GM19043 (cell line): ENCODE measurements at regions not wholly inside any gene's neighbourhood (a gene's known extent, or its start where the extent isn't known, plus 50 kb on each side); places are given as distances from the start of the nearest gene placed in this dataset.
"Not testable (repeated sequence)": the region's sequence is repeated elsewhere in the genome, so short reads cannot be mapped to it uniquely, and the experiment has no call there.

Experiments
- ATAC-seq: cut with Tn5 transposase; IDR thresholded peaks from one replicate; pipeline ENCODE4 v1.9.1; 2021; ENCODE audit warnings: low read depth; ENCODE audit not compliant: unreplicated experiment

GRCh38 chr9:26513730-26514129 lies 378.9 kb downstream of the CAAP1 start:
- ATAC-seq, result no peak

DNA sequence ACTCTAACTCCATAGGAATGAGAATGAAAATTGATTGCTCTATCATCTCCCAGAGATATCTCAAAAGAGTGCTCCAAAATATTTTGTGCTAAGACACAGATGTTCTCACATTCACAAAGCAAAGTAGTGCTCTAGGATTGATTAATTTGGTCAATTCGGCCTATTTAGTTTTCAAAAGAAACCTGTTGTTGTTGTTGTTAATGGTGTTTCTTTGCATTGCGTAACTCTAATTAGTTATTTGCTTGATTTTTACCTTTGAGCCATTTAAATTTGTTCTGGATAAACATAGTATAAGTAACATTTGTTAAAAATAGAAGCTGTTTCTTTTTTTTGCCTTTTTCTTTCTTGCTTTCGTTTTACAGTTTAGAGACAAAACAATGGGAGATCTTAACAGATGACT lies 382.5 kb downstream of the CAAP1 start:
- no peak for ATAC-seq

DNA sequence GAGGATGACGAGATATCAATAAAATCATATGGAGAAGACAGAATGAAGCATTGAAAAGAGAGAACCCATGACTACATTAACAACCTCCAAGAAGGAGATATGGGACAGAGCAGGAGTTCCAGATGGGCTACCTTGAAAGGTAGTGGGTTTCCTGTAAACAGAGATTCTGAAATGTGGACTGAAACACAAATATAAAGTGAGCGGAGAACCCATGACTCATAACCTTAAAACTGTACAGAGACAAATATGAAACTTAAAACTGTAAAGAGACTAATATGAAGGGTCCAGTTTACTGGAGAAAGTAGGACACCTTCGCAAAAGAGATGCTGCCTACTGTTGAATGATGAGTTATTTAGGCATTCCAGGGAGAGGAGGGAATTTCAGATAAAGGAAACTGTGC lies 383.7 kb downstream of the CAAP1 start:
- no peak for ATAC-seq

DNA sequence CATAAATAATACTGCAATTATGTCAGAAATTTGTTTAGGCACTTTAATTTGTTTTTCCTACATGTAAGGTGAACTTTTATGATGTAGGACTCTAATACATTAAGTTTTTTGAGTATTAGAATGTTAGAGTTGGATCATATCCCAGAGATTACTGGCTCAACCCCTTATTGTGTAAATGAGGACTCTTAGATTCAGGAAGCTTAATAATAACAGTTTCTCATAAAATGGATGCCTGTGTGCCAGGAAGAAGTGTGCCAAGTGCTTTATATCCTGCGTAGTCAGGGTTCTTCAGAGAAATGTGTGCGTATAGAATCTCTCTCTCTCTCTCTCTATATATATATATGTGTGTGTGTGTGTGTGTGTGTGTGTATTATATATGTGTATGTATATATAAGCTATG lies 388.5 kb downstream of the CAAP1 start:
- no peak for ATAC-seq

DNA sequence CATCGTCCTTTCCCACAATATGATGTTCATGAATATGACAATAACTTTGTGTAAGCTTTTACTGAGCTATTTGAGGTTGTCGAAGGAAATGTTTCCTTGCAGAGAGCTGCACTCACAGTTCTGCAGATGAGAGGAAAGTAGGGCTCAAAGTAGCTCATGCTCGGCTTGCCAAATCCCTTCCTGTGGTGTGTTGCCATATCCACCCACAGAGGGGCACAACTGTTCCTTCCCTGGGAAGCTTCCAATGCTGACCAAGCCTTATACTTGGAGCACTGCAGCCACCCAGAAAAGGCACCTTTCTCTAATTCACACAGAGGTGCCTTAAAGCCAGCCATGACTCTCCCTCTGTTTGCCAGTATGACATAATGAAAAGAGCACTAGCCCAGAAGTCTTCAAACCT lies 390.3 kb downstream of the CAAP1 start:
- no peak for ATAC-seq

DNA sequence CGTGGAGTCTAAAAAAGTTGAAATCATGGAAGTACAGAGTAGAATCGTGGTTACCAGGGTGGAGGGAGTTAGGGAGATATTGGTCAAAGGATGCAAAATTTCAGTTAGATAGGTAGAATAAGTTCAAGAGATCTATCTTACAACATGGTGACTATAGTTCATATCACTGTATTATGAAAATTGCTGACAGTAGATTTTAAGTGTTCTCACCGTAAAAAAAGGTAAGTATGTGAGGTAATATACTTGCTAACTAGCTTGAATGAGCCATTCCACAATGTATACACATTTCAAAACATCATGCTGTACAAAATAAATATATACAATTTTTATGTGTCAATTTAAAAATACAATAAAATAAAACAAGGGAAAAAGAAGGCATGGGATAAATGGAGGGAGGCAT lies 392.1 kb downstream of the CAAP1 start:
- no peak for ATAC-seq

GRCh38 chr9:26492608-26493521 lies 399.7 kb downstream of the CAAP1 start:
- ATAC-seq, result not testable (repeated sequence)

GRCh38 chr9:26491922-26492607 lies 400.5 kb downstream of the CAAP1 start:
- not testable (repeated sequence) for ATAC-seq

DNA sequence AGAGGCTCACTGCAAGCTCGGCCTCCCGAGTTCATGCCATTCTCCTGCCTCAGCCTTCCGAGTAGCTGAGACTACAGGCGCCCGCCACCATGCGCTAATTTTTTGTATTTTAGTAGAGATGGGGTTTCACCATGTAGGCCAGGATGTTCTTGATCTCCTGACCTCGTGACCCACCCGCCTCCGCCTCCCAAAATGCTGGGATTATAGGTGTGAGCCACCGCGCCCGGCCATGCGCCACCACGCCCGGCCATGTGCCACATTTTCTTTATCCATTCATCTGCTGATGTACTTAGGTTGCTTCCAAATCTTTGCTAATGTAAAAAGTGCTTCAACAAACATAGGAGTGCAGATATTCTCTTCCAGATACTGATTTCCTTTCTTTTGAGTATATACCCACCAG lies 408.6 kb downstream of the CAAP1 start:
- no peak for ATAC-seq

- ATAC-seq, result no peak
These were observed 414.6 kb downstream of the CAAP1 start for GRCh38 chr9:26477963-26478362.

DNA sequence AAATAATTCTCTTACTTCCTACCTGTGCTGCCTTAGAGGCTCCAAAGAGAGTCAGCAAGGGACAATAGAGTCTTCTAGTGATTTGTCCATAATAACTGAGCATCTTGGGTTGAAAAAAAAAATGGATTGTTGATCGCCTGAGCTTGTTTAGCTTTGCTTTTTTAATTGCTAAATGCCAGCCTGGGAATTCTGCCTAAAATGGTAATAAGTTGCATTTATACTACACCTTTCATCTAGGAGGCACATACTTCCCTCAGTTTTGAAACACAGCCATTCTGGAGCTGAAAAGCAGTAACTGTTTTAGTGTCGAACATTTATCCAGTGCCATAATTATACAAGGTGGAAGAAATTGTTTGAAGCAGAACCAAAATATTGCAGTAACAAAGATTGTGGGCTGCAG lies 421.3 kb downstream of the CAAP1 start:
- ATAC-seq, result no peak

GRCh38 chr9:26470284-26470683 lies 422.3 kb downstream of the CAAP1 start:
- no peak for ATAC-seq

- ATAC-seq, result no peak
These were observed 428.8 kb downstream of the CAAP1 start for GRCh38 chr9:26463837-26464236.

DNA sequence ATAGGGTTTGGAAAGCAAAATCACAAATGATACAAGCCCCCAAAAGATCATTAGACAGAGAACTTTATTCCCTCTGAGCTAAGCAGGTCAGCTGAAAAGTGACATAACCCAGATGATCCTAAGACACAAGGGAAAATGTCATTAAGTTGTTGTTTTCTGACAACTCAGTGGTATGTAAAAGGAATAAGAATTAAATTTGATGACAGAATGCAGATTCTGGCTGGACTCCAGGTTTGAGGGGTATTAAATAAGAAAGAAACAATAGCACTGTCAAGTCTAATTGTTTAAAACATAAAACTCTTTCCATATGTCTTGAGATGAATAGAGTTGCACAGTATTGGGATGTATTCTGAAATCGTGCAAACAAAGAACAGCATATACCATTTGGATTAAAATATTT lies 429.9 kb downstream of the CAAP1 start:
- no peak for ATAC-seq

DNA sequence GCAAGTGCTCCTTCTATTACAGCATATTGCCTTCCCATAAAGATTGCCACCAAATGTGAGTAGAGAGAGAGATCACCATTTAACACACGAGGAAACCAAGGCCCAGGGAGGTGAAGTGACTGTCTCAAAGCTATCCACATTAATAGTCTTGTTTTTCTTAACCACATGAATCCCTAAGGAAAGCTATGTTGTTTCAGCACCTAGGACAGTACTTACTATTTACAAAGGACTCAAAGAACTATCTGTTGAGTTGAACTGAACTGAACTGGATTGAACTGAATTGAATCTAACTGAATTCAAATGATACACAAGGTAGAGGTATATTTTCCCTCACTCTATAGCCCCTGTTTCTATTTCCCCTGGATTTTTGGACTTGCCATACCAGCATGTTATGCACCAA lies 430.4 kb downstream of the CAAP1 start:
- ATAC-seq, result no peak

GRCh38 chr9:26460624-26461023 lies 432.0 kb downstream of the CAAP1 start:
- ATAC-seq, result no peak

DNA sequence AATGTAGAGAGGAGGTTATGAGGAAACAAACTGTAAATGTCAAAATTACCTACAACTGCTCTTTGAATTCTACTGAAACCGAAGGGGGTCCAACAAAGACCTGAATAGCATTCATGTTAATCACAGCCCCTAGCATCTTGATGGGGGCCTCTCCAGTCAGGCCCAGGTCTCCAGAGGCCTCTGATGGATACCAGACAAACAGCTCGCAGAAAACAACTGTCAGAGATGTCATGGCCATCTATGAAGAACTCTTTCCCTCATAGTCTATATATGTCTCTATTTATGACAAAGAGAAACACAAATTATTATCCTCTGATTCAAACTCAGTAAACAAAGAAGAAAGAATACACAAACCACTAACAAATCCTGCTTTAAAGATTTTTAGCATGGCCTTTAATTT lies 432.6 kb downstream of the CAAP1 start:
- ATAC-seq, result no peak

GRCh38 chr9:26458054-26458453 lies 434.5 kb downstream of the CAAP1 start:
- ATAC-seq, result no peak

DNA sequence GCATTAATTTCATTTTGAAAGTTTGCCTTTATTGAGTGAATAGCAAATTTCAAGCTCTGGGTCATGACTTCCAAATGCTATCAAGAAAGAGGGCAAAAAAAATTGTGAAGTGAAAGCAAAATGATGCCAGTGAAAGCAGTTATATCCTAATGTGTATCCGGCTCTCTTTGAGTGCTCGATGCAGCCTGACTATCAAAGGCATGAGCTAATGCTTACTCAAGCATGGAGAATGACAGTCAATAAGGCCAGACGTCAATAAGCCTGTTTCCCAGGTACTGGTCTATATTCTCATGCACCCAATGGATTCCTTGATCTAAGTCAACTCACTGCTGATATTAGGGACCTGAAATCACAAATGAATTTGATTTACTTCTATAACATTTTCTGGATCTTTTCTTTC lies 435.5 kb downstream of the CAAP1 start:
- no peak for ATAC-seq

DNA sequence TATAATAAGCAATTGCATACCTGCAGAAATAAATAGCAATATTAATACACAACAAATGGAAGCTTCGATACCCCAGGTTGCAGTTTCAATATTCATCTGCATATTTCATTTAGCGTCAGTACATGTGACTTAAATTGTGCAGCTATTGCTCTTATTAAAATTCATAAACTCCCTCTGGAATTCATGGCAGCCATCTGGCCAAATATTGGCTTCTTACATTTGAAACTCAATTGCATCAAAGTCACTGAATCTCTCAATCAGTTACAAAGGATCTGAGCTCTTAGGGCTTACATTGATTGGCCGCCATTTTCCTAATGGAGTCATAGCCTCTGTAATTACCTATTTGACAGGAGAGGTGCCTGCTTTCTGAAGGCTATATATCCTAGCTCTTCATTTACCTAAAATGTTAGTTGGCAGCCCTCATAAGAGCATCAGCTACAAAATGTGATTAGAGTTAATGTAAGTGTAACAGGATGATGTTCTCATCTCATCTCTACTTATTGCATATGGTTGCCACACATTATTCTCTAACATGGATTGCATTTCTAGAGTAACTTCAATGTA lies 453.5 kb downstream of the CAAP1 start:
- ATAC-seq, result no peak

DNA sequence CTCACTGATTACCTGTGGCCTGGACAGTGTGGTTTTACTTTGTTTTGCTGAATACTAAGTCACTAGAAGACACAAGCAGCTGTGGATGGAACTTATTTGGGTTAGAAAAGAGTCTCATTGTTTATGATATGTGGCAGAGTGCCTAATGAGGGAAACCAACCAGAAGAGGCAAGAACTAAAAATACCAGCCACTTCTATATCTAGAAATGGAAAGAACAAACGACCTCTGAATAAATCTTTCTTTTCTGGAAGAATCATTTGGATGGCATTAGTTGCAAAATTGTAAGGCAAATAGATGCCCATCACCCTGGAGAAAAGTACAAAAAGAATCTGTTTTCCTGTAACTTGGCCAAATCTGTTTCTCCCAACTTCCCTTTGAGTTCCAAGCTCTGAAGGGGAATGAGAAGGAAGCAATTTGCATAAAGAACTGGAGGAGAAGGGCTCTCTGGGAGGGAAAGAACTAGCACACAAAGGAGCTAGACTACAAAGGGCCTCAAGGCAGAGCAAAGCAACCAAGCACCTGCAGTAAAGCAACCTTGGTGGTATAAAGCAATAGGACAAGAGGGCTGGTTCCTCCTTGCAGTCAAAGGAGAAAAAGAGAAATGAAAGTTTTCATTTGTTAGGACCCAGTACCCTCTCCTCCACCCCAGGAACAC lies 455.4 kb downstream of the CAAP1 start:
- no peak for ATAC-seq
